ENCODE measurements at regions not wholly inside any gene's neighbourhood (a gene's known extent, or its start where the extent isn't known, plus 50 kb on each side); places are given as distances from the start of the nearest gene placed in this dataset.

DNA sequence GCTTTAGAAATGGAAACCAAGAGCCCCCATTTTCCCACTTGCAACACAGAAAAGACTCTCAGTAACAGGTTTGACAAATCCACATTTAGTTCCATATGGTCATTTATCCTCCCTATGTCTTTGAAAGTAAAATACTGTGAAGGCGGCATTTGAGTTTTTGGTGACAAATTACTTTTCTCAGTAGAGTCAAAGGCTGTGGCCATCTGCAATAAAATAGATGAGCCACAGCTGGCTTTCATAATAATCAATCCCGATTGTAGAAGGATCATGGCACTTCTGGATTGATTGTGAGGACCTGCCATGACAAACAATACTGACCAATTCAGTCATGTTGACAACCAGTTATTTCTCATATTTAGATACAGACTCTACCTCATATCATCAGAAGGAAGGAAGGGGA is 512.0 kb upstream of the ADGRL2 start:
- Histone ChIP-seq H3K36me3 (no peaks in the 10 kb centered on the region), H3K4me3 (no peak overlapping the region), H3K27me3 (no peaks in the 10 kb centered on the region), H3K9me3 (no peaks in the 10 kb centered on the region), H3K27ac (replicated peaks in 1 of 4) (no peak overlapping the region), H3K4me1 (no peaks in the 10 kb centered on the region)
- no peak for TF ChIP-seq EP300 (IDR thresholded peaks at IDR 0.05)
- TF ChIP-seq, protein P1, sequence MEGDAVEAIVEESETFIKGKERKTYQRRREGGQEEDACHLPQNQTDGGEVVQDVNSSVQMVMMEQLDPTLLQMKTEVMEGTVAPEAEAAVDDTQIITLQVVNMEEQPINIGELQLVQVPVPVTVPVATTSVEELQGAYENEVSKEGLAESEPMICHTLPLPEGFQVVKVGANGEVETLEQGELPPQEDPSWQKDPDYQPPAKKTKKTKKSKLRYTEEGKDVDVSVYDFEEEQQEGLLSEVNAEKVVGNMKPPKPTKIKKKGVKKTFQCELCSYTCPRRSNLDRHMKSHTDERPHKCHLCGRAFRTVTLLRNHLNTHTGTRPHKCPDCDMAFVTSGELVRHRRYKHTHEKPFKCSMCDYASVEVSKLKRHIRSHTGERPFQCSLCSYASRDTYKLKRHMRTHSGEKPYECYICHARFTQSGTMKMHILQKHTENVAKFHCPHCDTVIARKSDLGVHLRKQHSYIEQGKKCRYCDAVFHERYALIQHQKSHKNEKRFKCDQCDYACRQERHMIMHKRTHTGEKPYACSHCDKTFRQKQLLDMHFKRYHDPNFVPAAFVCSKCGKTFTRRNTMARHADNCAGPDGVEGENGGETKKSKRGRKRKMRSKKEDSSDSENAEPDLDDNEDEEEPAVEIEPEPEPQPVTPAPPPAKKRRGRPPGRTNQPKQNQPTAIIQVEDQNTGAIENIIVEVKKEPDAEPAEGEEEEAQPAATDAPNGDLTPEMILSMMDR (IDR thresholded peaks at IDR 0.05), result no peak
- TF ChIP-seq POLR2AphosphoS5 (IDR thresholded peaks at IDR 0.05), result no peak
- no peak for TF ChIP-seq POLR2A (IDR thresholded peaks at IDR 0.05; ENCODE audit: low read depth)
- intact Hi-C loops (cut with DNase I), result no loop called here
- DNase-seq (ENCODE audit: extremely low spot score), result no peak
- WGBS, result 95% methylated on average over 2 of the region's 2 CpGs

DNA sequence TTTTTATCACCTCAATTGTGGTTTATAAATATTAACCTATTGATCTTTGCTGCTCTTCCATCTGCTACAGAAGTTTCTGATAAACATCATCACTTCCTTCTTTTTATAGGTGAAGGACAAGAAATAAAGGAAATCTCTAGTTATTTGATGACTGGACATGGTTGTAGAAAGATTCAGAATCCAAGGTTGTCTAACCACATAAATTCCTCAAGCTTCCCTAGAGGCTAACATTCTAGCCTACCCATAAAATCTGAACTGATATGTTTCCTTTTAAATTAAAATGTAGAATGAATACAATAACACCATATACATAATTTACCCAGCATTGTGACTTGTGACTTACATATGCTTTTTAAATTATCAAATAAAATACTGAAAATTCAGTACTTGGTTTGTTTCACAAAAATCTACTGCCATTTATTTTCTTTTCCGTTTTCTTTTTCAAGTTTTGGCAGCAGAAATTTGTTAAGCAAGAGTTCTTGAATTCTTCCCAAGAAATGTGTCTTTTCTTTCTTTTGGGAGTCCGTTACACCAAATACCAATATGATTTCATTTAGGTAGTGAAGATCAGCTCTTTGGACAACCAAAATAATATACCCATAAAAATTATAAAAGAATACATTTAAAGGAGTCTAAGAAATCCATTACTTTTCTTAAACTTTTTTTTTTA is 513.2 kb upstream of the ADGRL2 start:
- 47% methylated on average over 2 of the region's 2 CpGs for WGBS
- H3K9me3 ChIP-seq, result no peaks in the 10 kb centered on the region
- no peak overlapping the region for H3K27ac ChIP-seq (replicated peaks in 1 of 4)
- DNase-seq (ENCODE audit: extremely low spot score), result no peak
- H3K4me1 ChIP-seq, result no peaks in the 10 kb centered on the region
- no peaks in the 10 kb centered on the region for H3K27me3 ChIP-seq
- no peaks in the 10 kb centered on the region for H3K36me3 ChIP-seq
- intact Hi-C loops (cut with DNase I), result no loop called here
- TF ChIP-seq POLR2AphosphoS5 (IDR thresholded peaks at IDR 0.05) (no peak), POLR2A (IDR thresholded peaks at IDR 0.05; ENCODE audit: low read depth) (no peak), EP300 (IDR thresholded peaks at IDR 0.05) (no peak)
- TF ChIP-seq, protein P1 (IDR thresholded peaks at IDR 0.05), result no peak
- no peak overlapping the region for H3K4me3 ChIP-seq

DNA sequence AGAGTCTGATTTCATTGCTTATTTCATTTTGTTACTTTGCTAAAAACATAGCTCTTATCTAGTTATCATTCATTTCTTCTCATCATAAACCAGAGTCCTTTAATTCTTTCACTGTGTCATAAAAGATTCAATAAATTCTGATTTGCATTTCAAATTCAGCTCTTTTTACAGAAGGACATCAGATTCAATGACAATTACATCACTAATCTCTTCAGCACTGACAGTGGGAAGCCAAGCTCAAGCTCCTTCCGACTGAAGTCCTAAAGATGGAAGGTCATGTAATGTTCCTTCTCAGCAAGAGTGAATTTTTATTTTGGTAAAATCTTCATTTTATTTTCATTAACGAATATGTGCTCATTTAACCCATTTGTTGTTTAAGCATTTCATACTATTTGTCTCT is 530.7 kb upstream of the ADGRL2 start:
- no peak for DNase-seq (ENCODE audit: extremely low spot score)
- Histone ChIP-seq H3K27me3 (no peaks in the 10 kb centered on the region), H3K9me3 (no peaks in the 10 kb centered on the region), H3K4me1 (no peaks in the 10 kb centered on the region), H3K36me3 (no peaks in the 10 kb centered on the region), H3K27ac (replicated peaks in 1 of 4) (no peak overlapping the region), H3K4me3 (no peak overlapping the region)
- 87% methylated on average over 2 of the region's 2 CpGs for WGBS
- intact Hi-C loops (cut with DNase I), result no loop called here
- TF ChIP-seq EP300 (IDR thresholded peaks at IDR 0.05) (no peak), POLR2A (IDR thresholded peaks at IDR 0.05; ENCODE audit: low read depth) (no peak), POLR2AphosphoS5 (IDR thresholded peaks at IDR 0.05) (no peak)
- TF ChIP-seq, protein P1 (IDR thresholded peaks at IDR 0.05), result no peak

DNA sequence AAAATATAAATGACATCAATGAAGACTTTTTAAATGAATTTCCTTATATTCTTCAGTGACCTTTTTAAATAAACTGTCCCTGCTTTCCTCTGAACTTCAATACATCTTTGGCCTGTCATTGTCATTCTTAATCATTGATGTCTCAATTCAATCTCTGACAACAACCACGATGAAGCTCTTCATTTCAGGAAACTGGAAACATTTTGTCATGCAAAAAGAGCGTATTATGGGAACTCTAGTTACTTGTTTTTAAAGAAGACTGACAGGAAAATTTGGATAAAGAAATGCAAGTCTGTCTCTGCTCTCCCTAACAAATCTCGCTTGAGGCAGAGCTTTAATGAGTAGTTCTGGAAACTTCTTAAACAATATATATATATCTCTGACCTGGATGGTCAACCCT is 535.8 kb upstream of the ADGRL2 start:
- no peak overlapping the region for H3K4me3 ChIP-seq
- no peak for DNase-seq (ENCODE audit: extremely low spot score)
- intact Hi-C loops (cut with DNase I), result no loop called here
- no peak overlapping the region for H3K27ac ChIP-seq (replicated peaks in 1 of 4)
- no peaks in the 10 kb centered on the region for H3K9me3 ChIP-seq
- no peaks in the 10 kb centered on the region for H3K4me1 ChIP-seq
- WGBS, result 69% methylated on average over 3 of the region's 3 CpGs
- TF ChIP-seq, protein P1 (IDR thresholded peaks at IDR 0.05), result no peak
- TF ChIP-seq EP300 (IDR thresholded peaks at IDR 0.05), result no peak
- no peak for TF ChIP-seq POLR2AphosphoS5 (IDR thresholded peaks at IDR 0.05)
- no peak for TF ChIP-seq POLR2A (IDR thresholded peaks at IDR 0.05; ENCODE audit: low read depth)
- H3K27me3 ChIP-seq, result no peaks in the 10 kb centered on the region
- no peaks in the 10 kb centered on the region for H3K36me3 ChIP-seq
